K562 (cell line): ENCODE measurements at regions not wholly inside any gene's neighbourhood (a gene's known extent, or its start where the extent isn't known, plus 50 kb on each side); places are given as distances from the start of the nearest gene placed in this dataset.

Source experiments
- ATAC-seq: fragments of 200-7000 bp; cut with Tn5 transposase; 3 replicates; pipeline ENCODE4 v1.9.1; 2020; ENCODE audit warnings: moderate library complexity
- BruUV-seq: library from RNA; stranded (reverse); fragments of 400-500 nt; replicated peaks from 2 replicates; lab custom pipeline; 2021; lab: Mats Ljungman, UMichigan
- CTCF ChIA-PET: fragments of 300-600 bp; formaldehyde crosslinking; extraction: SDS; loops from one replicate; lab custom pipeline; 2021; ENCODE audit warnings: low intra/inter-chr PET ratio; lab: Yijun Ruan, JAX
- POLR2A ChIA-PET: fragments of 300-600, 350-650 bp; sonication (Branson Sonifier 250); formaldehyde crosslinking; extraction: SDS; loops from one replicate; lab custom pipeline; 2021; ENCODE audit warnings: antibody characterized with exemption, inconsistent platforms; lab: Yijun Ruan, JAX
- DNase-seq, 4 experiments: peaks; one replicate each; pipeline versions ENCODE4 v3.0.0 to v3.0.0-alpha.2; 2011 to 2018; ENCODE audit warnings: low spot score in 3 of 4, mixed read lengths in 3 of 4; ENCODE audit errors: extremely low read depth in 1 of 4
- FAIRE-seq: peaks from 2 replicates; lab custom pipeline; 2011; peaks lifted over from hg19 to GRCh38; lab: Jason Lieb, UNC
- H2AFZ ChIP-seq: 2 replicates; pipeline ENCODE4 v1.6.0; 2011; ENCODE audit warnings: low read depth, low read length, control low read depth, inconsistent platforms
- H3K27ac ChIP-seq: fragments of 200-600 bp; 3 replicates; pipeline ENCODE4 v1.8.0; 2011; ENCODE audit warnings: low read depth, mild to moderate bottlenecking, control low read depth, inconsistent platforms, low read length, moderate library complexity, mixed read lengths; ENCODE audit errors: extremely low read depth
- H3K27me3 ChIP-seq, 2 experiments: fragments of 300-600 bp in 1 of 2; 2 replicates in 1 of 2; 3 replicates in 1 of 2; pipeline versions ENCODE4 v1.6.0 to v1.8.0; 2011; ENCODE audit warnings: inconsistent platforms in 2 of 2, low read length in 2 of 2, mild to moderate bottlenecking in 1 of 2, mixed read lengths in 1 of 2, moderate library complexity in 1 of 2; ENCODE audit not compliant: control insufficient read depth in 2 of 2, insufficient read depth in 2 of 2
- H3K36me3 ChIP-seq: fragments of 300-600 bp; 3 replicates; pipeline ENCODE4 v1.8.0; 2011; ENCODE audit warnings: mild to moderate bottlenecking, low read length, inconsistent platforms; ENCODE audit not compliant: control insufficient read depth, insufficient read depth
- H3K4me1 ChIP-seq, 2 experiments: fragments of 200-600 bp in 1 of 2; replicated peaks in 1 of 2; 2 replicates in 1 of 2; 3 replicates in 1 of 2; pipeline versions ENCODE4 v1.5.1 to v1.8.0; 2011; ENCODE audit warnings: inconsistent platforms in 2 of 2, low read length in 2 of 2, mild to moderate bottlenecking in 1 of 2, mixed read lengths in 1 of 2, moderate library complexity in 1 of 2; ENCODE audit not compliant: control insufficient read depth in 2 of 2, insufficient read depth in 2 of 2
- H3K4me2 ChIP-seq: 2 replicates; pipeline ENCODE4 v1.6.1; 2011; ENCODE audit warnings: low read length, control low read depth, inconsistent platforms, mixed read lengths; ENCODE audit not compliant: insufficient read depth
- H3K4me3 ChIP-seq: fragments of 200-600 bp; sonication (generic), shearing (Covaris generic); 2 replicates; pipeline ENCODE4 v1.5.1; 2016; ENCODE audit warnings: control low read depth, inconsistent platforms
- H3K79me2 ChIP-seq: fragments of 200-600 bp; 3 replicates; pipeline ENCODE4 v1.8.0; 2011; ENCODE audit warnings: low read length, inconsistent platforms; ENCODE audit not compliant: control insufficient read depth, insufficient read depth
- H3K9ac ChIP-seq, 2 experiments: 2 replicates each; pipeline versions ENCODE4 v1.6.0 to v1.6.1; 2011; ENCODE audit warnings: low read depth in 2 of 2, low read length in 2 of 2, control low read depth in 1 of 2, inconsistent platforms in 1 of 2, mild to moderate bottlenecking in 1 of 2, mixed read lengths in 1 of 2; ENCODE audit not compliant: insufficient read depth in 1 of 2
- H3K9me1 ChIP-seq: one replicate; pipeline ENCODE4 v1.6.0; 2011; ENCODE audit warnings: inconsistent platforms, mild to moderate bottlenecking, low read length, moderate library complexity; ENCODE audit not compliant: control insufficient read depth, insufficient read depth
- H3K9me3 ChIP-seq: replicated peaks from 2 replicates; pipeline ENCODE4 v1.5.1; 2011; ENCODE audit warnings: low read depth, low read length, inconsistent platforms; ENCODE audit not compliant: control insufficient read depth, insufficient read depth
- H4K20me1 ChIP-seq: replicated peaks from 2 replicates; pipeline ENCODE4 v1.6.1; 2011; ENCODE audit warnings: low read length, inconsistent platforms, mixed read lengths; ENCODE audit not compliant: control insufficient read depth, insufficient read depth
- CBX5 ChIP-seq: IDR thresholded peaks from 2 replicates; pipeline ENCODE4 v1.6.1; 2014; ENCODE audit warnings: low read depth, borderline replicate concordance
- CHD7 ChIP-seq: fragments of 200-600 bp; sonication (generic); IDR thresholded peaks from one replicate; pipeline ENCODE4 v1.6.1; 2012; ENCODE audit warnings: mild to moderate bottlenecking, low read depth, low read length, inconsistent platforms
- COPS2 ChIP-seq: fragments of 450-650 bp; conservative IDR thresholded peaks from 2 replicates; pipeline ENCODE4 v1.6.1; 2016; ENCODE audit warnings: mild to moderate bottlenecking, moderate library complexity
- E2F3 ChIP-seq: fragments of 250-450 bp; sonication (Bioruptor Pico); IDR thresholded peaks from 2 replicates; pipeline ENCODE4 v1.4.0; 2020; ENCODE audit warnings: mild to moderate bottlenecking
- HEY1 ChIP-seq: fragments of 250-450 bp; sonication (Bioruptor Pico); IDR thresholded peaks from 2 replicates; pipeline ENCODE4 v1.5.0; 2020; ENCODE audit warnings: mild to moderate bottlenecking, moderate library complexity, borderline replicate concordance
- KAT8 ChIP-seq: fragments of 450-650 bp; IDR thresholded peaks from 2 replicates; pipeline ENCODE4 v1.6.1; 2016; ENCODE audit warnings: low read depth, mild to moderate bottlenecking
- LARP7 ChIP-seq: fragments of 450-650 bp; IDR thresholded peaks from 2 replicates; pipeline ENCODE4 v1.6.1; 2016
- NFYB ChIP-seq: IDR thresholded peaks from 2 replicates; pipeline ENCODE4 v1.6.1; 2011; ENCODE audit warnings: mild to moderate bottlenecking, moderate library complexity; ENCODE audit not compliant: insufficient read length; ENCODE audit errors: extremely low read depth
- PHB2 ChIP-seq: fragments of 450-650 bp; IDR thresholded peaks from 2 replicates; pipeline ENCODE4 v1.6.1; 2017; ENCODE audit warnings: low read depth
- PTRF ChIP-seq: fragments of 450-650 bp; IDR thresholded peaks from 2 replicates; pipeline ENCODE4 v1.6.1; 2016; ENCODE audit warnings: mild to moderate bottlenecking, missing genetic modification characterization, missing compliant biosample characterization
- RBM15 ChIP-seq: fragments of 200-400 bp; formaldehyde crosslinking; IDR thresholded peaks from 2 replicates; pipeline ENCODE4 v1.6.1; 2018; ENCODE audit warnings: mild to moderate bottlenecking, low read length, moderate library complexity; ENCODE audit not compliant: insufficient read depth
- TAF9B ChIP-seq: fragments of 450-650 bp; IDR thresholded peaks from 2 replicates; pipeline ENCODE4 v1.6.1; 2018; ENCODE audit warnings: mild to moderate bottlenecking; ENCODE audit not compliant: partially characterized antibody
- ZNF146 ChIP-seq: IDR thresholded peaks from one replicate; pipeline ENCODE4 v1.6.1; 2018; ENCODE audit warnings: missing compliant biosample characterization; ENCODE audit not compliant: unreplicated experiment
- ZNF354B ChIP-seq: fragments of 250-450 bp; sonication (Bioruptor Pico); IDR thresholded peaks from 2 replicates; pipeline ENCODE4 v1.4.0; 2020
- WGBS: fragments of 100-300 bp; shearing (Covaris generic); methylation state at CpG from one replicate; pipeline ENCODE4 v1.1.6; 2016; ENCODE audit warnings: low coverage, mixed read lengths; ENCODE audit not compliant: insufficient coverage; ENCODE audit errors: missing lambda C conversion rate; 5-methylcytosine and 5-hydroxymethylcytosine counted together
- in situ Hi-C: fragments of 300-500 bp; cut with MboI; formaldehyde crosslinking; loops from 4 replicates; pipeline ENCODE4 v1.15.0; 2018; ENCODE audit warnings: inconsistent platforms, mixed read lengths
- intact Hi-C: fragments of 100-400 bp; cut with micrococcal nuclease; formaldehyde crosslinking; loops from 2 replicates; pipeline ENCODE4 v1.14.2; 2022

- Histone ChIP-seq H3K27me3 (no peaks in the 10 kb centered on the region), H3K4me1 (no peaks in the 10 kb centered on the region), H3K4me3 (no peak overlapping the region), H3K4me2 (no peak overlapping the region), H3K36me3 (no peaks in the 10 kb centered on the region), H2AFZ (no peak overlapping the region), H3K79me2 (no peaks in the 10 kb centered on the region), H3K9me1 (no peaks in the 10 kb centered on the region), H3K9ac (no peak overlapping the region), H3K9me3 (no peaks in the 10 kb centered on the region), H3K27ac (no peak overlapping the region), H4K20me1 (no peaks in the 10 kb centered on the region)
- FAIRE-seq (no peak), ATAC-seq (no peak), DNase-seq (no peak)
- CTCF ChIA-PET: no interaction called here
- in situ Hi-C loops: no loop called here
- no TSS peak for BruUV-seq
- intact Hi-C loops: no loop called here
- WGBS: 0% methylated on average over 3 of the region's 3 CpGs
- POLR2A ChIA-PET: no interaction called here
- no peak for TF ChIP-seq PHB2
- TF ChIP-seq TAF9B: no peak
- TF ChIP-seq NFYB: no peak
- TF ChIP-seq PTRF (tag): no peak
- no peak for TF ChIP-seq HEY1
- no peak for TF ChIP-seq CBX5
- TF ChIP-seq CHD7: no peak
- TF ChIP-seq ZNF354B (CRISPR knock-in tag): no peak
- no peak for TF ChIP-seq KAT8
- TF ChIP-seq COPS2: no peak
- no peak for TF ChIP-seq ZNF146 (CRISPR knock-in tag)
- TF ChIP-seq E2F3 (CRISPR knock-in tag): no peak
- TF ChIP-seq LARP7: no peak
- TF ChIP-seq RBM15: no peak
These were observed 266.4 kb upstream of the ETAA1 start for GRCh38 chr2:67130531-67131256.
